Body of pancreas (tissue), 4 donors: ENCODE measurements at regions not wholly inside any gene's neighbourhood (a gene's known extent, or its start where the extent isn't known, plus 50 kb on each side); places are given as distances from the start of the nearest gene placed in this dataset.

ENCODE experiments used
- POLR2A ChIP-seq, 3 donors: fragments of 450-650 bp; IDR thresholded peaks; one replicate each; pipeline ENCODE4 v1.6.1; 2016; ENCODE audit warnings: antibody characterized with exemption in 3 of 3, mild to moderate bottlenecking in 2 of 3
- TF ChIP-seq, protein P1 (sequence below), 7 experiments: fragments of 450-650 bp in 4 of 7; fragments of 200-600 bp in 3 of 7; sonication (generic) in 3 of 7; IDR thresholded peaks; one replicate each; pipeline ENCODE4 v1.5.1; 2016 to 2019; ENCODE audit warnings: antibody characterized with exemption in 7 of 7

DNA sequence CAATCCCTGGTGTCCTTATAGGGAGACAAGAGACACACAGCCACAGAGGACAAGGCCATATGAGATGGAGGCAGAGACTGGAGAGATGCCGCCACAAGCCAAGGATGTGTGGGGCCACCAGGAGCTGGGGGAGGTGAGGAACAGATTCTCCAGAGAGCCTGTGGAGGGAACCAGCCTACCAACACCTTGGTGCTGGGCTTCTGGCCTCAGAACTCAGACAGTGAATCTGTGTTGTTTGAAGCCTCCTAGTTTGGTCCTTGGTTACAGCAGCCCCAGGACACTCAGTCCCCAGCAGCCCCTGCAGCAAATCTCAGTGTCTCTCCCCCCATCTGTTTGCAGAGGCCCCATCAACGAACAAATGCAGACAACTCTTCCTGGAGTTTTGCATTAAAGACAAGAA, 73.2 kb upstream of the BHLHE23 start:
- TF ChIP-seq, protein P1, sequence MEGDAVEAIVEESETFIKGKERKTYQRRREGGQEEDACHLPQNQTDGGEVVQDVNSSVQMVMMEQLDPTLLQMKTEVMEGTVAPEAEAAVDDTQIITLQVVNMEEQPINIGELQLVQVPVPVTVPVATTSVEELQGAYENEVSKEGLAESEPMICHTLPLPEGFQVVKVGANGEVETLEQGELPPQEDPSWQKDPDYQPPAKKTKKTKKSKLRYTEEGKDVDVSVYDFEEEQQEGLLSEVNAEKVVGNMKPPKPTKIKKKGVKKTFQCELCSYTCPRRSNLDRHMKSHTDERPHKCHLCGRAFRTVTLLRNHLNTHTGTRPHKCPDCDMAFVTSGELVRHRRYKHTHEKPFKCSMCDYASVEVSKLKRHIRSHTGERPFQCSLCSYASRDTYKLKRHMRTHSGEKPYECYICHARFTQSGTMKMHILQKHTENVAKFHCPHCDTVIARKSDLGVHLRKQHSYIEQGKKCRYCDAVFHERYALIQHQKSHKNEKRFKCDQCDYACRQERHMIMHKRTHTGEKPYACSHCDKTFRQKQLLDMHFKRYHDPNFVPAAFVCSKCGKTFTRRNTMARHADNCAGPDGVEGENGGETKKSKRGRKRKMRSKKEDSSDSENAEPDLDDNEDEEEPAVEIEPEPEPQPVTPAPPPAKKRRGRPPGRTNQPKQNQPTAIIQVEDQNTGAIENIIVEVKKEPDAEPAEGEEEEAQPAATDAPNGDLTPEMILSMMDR (IDR thresholded peaks at IDR 0.05) = no peak
- TF ChIP-seq POLR2A (IDR thresholded peaks at IDR 0.05) = no peak
